A673 (cell line): ENCODE measurements at regions not wholly inside any gene's neighbourhood (a gene's known extent, or its start where the extent isn't known, plus 50 kb on each side); places are given as distances from the start of the nearest gene placed in this dataset.

Experiments used
- CTCF ChIP-seq: fragments of 300-800, 200-600 bp; sonication (generic); conservative IDR thresholded peaks from 2 replicates; pipeline ENCODE4 v1.5.1; 2017; ENCODE audit warnings: low read depth, mild to moderate bottlenecking, antibody characterized with exemption, low read length, moderate library complexity, mixed read lengths
- EZH2 ChIP-seq: fragments of 200-600 bp; sonication (generic); IDR thresholded peaks from 2 replicates; pipeline ENCODE4 v1.6.1; 2017; ENCODE audit warnings: borderline replicate concordance, low read depth, mild to moderate bottlenecking, mixed read lengths, antibody characterized with exemption, low read length; ENCODE audit not compliant: poor library complexity, severe bottlenecking

- TF ChIP-seq CTCF (no peak), EZH2 (no peak)
These were observed 147.8 kb upstream of the AJAP1 start for GRCh38 chr1:4506591-4506990.
